ENCODE measurements at regions not wholly inside any gene's neighbourhood (a gene's known extent, or its start where the extent isn't known, plus 50 kb on each side); places are given as distances from the start of the nearest gene placed in this dataset.

- no peak for DNase-seq
Observed at GRCh38 chr2:6071519-6071918, 379.3 kb downstream of the SOX11 start.

- no peak for DNase-seq
Observed at GRCh38 chr2:6072276-6072675, 380.1 kb downstream of the SOX11 start.

DNA sequence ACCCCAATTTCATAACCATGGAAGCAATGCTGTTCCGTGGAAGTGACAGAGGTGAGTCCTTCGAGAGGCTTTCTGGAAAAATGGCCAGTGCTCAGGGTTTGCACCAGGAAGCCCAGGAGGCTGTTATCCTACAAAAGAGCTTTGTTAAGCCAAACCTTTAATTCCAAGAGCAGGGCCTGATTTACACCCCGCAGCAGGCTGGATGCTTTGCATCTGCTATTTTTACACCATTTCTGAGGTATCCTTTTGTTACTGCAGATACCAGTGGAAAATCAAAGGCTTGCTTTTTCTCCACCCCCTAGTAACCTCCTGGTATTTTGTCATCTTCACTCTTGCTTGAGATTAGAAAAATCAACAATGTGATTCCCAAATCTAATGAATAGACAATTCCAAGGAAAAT lies 380.6 kb downstream of the SOX11 start:
- DNase-seq = no peak

GRCh38 chr2:6073191-6074088 lies 381.3 kb downstream of the SOX11 start:
- no peak for DNase-seq

GRCh38 chr2:6074089-6074643 lies 382.0 kb downstream of the SOX11 start:
- no peak for DNase-seq

- DNase-seq = no peak
Observed at GRCh38 chr2:6077585-6077984, 385.4 kb downstream of the SOX11 start.

DNA sequence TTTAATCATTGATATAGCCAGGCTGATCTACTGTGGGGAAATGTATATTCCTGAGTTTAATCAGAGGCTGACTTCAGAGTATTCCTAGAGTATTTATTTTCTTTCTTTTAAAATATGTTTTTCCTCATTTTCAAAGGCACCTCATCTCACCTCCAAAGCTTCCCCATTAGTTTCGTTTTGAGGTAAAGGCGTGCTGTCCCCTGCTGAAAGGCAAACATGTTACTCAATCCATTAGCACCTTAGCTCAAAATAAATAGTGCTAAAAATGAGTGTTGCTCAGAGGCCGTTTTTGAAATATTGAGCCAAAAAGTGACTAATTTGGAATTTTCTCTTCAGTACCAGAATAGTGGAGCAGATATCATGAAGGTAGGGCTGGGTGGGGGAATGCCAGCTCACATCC lies 386.2 kb downstream of the SOX11 start:
- DNase-seq = no peak

DNA sequence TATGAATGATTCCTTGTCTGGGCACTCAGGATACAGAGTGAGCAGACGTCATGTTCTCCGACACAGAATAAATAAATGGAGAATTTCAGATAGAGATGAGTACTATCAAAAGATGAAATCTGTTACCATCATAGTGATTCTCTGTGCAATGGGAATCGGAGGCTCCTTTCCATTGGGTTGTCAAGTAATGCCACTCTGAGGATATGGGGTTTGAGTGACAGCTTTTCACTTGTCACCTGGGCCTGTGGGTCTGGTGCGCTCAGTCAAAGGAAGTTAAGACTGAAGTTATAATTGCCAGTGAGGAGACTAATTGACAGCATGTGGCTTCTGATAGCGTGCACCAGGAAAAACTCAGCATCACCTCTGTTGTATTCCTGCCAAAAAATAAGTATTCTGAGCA lies 387.2 kb downstream of the SOX11 start:
- DNase-seq = no peak

DNA sequence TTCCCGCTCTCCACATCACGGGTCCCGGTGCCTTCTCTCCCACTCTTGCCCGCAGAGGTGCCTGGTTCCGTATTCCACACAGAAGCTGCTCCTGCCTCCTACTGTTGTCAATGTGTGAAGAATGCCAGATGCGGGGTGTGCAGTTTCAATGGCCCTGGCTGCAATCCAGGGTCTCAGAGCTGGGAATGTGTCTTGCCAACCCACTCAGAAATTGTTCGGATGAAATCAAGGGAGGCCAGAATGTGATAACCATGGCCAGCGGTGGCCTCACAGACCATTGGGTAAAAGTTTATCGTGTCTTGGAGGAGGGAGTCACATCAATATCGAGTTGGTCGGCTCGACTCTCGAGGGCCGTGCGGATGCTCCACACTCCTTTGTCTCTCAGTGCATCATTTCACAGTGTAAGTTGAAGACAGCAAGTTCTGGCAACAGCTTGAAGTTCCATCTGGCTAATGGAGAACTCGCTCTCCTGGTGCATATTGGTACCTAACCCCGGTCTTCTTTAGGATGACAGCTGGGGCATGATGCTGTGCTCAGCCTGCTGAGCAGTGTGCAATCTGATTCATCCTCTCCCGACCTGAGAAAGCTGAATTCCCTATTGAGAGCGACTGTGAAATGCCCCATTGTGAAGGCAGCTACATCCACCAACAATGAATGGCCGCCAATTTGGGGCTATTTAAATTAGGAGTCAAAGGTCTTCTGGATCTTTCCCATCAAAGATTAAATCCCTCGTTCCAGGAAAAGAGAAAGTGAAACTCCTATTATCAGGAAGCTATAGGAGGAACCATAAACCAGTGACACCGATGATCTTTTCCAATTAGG lies 389.0 kb downstream of the SOX11 start:
- DNase-seq = no peak

DNA sequence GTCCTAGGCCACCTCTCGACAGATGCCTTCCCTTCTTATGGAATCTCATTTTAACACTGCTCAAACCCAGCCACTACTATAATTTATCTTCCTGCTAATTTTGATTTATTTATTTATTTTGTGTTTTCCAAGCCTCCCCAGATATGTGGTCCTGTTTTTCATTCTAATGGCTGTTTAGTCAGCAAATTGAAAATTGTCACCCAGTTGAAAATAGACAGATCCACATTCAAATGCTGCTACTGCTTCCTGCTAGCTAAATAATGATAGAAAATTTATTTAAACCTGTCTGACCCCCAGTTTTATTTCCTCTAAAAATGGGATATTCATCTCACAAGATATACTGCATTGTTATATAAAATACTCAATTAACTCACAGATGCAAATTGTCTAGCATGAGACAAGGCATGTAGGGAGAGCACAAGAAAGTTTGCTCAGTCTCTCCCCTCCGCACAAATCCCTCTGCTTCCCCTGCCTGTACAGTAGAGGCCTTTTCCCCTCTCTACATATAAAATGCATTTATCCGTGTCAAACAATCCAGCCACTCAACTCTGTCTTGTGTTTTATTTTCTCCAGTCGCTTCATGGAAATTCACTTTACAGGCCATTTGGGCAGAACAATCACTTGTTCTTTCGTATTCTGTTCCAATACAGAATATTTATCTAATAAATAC lies 389.9 kb downstream of the SOX11 start:
- DNase-seq = no peak

DNA sequence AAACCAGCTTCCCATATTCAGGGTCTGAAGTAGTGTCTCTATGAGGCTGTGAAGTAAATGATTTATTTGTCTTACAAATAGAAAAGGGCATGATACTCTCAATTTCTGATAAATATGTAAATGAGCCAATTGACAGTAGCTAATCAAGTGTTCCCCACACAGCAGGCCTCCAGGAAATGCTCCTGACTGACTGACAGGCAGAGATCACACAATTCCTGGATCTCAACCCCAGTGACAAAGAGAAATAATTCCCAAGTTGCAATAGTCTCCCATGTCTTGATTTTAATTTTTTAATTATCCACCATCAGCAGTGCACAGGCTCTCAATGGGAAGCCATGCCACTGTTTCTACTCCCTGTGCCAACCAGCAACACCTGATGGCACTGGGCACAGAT lies 390.4 kb downstream of the SOX11 start:
- DNase-seq = no peak

- no peak for DNase-seq
Observed at GRCh38 chr2:6083136-6083535, 391.0 kb downstream of the SOX11 start.

DNA sequence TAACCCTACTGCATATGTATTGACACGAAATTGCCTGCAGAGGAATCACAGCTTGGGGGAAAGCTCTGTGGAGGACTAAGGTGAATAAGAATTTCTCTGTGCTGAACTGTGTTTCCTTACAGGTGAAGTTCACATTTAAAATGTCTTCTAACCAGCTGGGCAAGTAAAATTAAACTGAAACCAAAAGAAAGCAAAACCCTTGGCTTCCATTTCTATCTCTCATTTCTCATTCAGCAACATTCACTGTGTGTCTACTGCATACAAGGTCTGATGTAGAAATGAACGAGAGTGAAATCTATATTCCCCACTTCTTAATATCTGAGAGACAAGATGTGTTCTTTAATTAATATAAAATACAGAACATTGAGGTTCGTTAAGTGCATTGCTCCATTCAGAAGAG lies 397.3 kb downstream of the SOX11 start:
- DNase-seq = no peak

DNA sequence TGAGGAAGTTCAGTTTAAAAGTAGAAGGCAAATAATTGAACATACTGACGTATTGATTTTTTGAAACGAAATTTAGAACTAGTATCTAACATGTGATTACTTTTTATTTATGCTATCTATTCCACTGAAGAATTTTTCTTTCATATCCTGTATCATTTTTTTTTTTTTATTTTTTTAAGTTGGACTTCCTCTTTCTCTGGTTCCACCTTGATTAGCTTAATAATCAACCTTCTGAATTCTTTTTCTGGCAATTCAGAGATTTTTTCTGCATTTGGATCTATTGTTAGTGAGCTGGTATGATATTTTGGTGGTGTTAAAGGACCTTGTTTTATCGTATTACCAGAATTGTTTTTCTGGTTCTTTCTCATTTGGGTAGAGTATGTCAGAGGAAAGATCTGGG lies 411.2 kb downstream of the SOX11 start:
- DNase-seq = no peak

GRCh38 chr2:6103949-6104348 lies 411.8 kb downstream of the SOX11 start:
- no peak for DNase-seq

DNA sequence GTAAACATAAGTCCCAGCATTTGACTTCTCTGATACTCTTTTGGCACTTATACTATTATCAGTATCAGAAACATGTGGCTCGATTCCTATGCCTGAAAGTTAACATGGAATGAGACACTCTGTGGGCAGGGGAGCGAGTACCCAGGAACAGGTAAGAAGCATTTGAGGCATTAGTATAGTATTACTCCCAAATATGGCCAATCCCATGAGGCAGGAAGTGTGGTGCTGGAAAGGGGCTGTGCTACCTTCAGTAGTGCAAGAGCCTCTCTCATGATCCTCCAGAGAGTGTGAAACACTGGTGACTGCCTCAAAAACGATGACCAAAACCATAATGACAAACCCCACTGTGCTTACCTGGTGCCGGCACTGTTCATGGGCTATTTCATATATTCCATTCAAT lies 415.1 kb downstream of the SOX11 start:
- DNase-seq = no peak

- no peak for DNase-seq
Observed at GRCh38 chr2:6109831-6110230, 417.6 kb downstream of the SOX11 start.

GRCh38 chr2:6111781-6112261 lies 419.6 kb downstream of the SOX11 start:
- no peak for DNase-seq

- DNase-seq = no peak
Observed at GRCh38 chr2:6113786-6114185, 421.6 kb downstream of the SOX11 start.

- DNase-seq = no peak
Observed at GRCh38 chr2:6127718-6128117, 435.5 kb downstream of the SOX11 start.

DNA sequence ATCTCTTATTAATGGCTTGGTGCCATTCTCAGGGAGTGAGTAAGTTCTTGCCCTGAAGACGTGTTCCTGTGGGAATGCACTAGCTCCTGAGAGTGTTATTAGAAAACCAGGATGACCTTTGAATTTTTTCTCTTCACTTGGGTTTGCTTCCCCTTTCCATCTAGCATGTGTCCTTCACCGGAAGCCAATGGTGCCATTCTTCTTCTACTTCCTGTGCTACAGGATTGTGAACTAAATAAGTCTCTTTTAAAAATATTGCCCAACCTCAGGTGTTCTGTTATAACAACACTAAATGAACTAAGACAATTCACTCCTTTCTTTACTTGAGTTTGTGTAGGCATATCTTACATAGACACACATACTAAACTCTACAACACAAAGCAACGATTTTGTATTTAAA lies 447.0 kb downstream of the SOX11 start:
- DNase-seq = no peak

DNA sequence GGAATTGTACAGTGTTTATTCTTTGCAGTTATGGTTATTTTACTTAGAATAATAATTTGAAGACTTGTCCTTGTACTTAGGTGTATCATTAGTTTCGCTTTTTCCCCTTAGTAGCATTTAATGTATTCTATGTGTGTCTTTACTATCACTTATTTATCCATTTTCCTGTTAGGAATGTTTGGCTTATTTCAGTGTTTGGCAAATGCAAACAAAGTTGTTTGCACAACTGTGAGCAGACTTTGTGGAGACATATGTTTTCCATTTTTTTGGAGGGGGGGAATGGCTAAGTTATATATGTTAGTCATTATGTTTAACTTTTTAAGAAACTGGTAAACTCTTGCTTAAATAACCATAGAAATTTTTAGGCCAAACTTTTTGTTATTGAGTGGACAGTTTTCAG lies 447.7 kb downstream of the SOX11 start:
- no peak for DNase-seq

GRCh38 chr2:6140509-6140908 lies 448.3 kb downstream of the SOX11 start:
- DNase-seq = no peak
